Fibroblast of the conjunctiva (primary cell): ENCODE measurements at regions not wholly inside any gene's neighbourhood (a gene's known extent, or its start where the extent isn't known, plus 50 kb on each side); places are given as distances from the start of the nearest gene placed in this dataset.

Experiments used
- DNase-seq: peaks from one replicate; pipeline ENCODE4 v3.0.0-alpha.2; 2010; ENCODE audit warnings: low read depth

DNA sequence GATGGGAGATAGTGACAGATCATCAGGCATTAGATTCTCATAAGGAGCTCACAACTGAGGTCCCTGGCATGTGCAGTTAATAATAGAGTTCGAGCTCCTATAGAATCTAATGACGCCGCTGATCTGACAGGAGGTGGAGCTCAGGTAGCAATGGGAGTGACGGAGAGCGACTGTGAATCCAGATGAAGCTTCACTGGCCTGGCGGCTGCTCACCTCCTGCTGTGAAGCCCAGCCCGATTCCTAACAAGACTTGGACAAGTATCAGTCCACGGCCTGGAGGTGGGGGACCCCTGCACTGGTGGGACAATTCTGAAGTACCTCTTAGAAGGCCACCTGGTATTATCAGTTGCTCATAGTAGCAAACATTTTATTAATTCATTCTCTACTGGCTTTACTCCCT, 377.9 kb upstream of the ITGA1 start:
- no peak for DNase-seq

DNA sequence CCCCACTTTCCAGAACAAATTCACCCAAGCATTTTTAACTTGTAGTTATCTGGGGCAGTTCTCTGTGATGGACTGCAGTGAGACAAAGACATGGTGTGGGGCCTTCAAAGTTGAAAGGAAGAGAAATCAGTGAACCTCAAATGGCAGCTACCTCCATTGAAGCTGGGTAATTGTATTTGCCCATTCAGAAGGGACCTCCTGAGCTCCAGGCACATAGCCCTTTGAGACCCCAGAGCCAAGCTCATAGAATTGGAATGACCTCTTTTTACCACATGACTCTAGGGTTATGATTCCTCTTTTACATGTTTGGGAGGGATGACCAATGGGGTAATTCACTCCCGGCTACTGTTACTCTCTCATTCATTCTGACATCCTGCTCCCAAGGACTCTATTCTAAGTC, 368.4 kb upstream of the ITGA1 start:
- no peak for DNase-seq

DNA sequence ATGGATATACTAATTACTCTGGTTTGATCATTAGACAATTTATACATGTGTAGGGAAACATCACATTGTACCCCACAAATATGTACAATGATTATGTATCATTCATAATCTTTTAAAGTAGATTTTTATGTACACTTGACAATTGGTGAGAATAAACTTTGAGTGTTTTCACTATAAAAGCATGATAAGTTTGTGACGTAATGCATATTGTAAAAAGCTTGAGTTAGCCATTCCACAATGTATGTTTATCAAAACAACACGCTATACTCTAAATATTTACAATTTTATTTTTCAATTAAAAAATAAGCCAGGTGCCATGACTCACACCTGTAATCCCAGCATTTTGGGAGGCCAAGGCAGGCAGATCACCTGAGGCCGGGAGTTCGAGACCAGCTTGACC, 360.1 kb upstream of the ITGA1 start:
- no peak for DNase-seq

DNA sequence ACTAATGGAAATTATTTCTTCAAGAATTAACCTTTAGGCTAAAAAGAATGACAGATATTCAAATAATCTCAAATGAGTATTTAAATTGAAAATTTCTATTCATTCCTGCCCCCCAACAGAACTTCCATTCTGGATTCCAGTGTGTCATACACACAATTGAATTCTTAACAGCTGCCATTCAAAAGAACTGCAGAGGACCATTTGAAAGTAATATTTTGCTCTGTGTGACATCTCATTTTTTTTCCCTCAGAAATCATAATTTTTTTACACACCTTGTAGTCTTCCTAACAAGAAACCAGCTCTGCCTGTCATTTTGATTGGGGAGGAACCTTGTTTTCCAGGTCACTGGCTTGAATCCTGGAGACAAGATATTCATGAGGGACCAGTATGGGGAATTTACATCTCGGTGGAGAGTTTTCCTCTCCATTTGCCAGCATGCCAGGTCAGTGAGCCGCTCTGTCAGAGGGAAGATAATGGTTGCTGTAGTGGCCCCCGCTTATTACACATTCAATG, 358.7 kb upstream of the ITGA1 start:
- DNase-seq = no peak

DNA sequence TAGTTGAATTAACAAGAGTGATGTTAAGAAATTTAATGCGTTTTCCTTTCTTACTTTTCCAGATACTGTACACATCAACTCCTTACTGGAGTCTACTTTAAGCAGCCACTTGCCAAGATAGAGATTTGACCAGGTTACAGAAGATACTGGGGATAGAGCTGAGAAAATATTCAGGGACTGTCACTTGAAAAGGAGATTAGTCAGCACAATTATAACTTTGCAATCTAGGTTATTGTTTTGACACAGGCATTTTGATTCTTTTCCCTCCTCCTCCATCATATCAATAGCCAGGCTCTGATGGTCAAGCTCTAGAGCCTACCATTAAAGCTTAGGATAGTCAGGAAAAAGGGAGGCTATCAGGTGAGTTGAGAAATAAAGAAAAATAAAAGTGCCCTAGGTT, 345.9 kb upstream of the ITGA1 start:
- no peak for DNase-seq

DNA sequence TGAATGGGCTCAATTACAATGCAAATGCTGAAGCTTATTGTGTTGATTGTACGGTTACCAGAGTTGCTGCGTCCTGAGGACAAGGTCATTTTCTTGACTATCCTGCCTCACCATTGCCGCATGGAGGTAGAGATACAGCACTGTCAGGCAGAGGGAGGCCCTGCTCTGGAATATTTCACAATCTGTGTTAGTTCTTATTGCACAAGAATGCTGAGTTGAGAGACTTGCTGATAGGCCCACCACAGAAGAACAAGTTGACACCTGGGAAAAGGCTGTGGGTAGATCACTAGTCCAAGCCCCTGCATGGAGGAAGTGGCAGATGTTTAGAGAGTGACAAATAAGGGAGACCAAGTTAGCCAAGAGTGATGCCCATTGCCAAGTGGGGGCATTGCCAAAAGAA, 344.5 kb upstream of the ITGA1 start:
- DNase-seq = no peak

DNA sequence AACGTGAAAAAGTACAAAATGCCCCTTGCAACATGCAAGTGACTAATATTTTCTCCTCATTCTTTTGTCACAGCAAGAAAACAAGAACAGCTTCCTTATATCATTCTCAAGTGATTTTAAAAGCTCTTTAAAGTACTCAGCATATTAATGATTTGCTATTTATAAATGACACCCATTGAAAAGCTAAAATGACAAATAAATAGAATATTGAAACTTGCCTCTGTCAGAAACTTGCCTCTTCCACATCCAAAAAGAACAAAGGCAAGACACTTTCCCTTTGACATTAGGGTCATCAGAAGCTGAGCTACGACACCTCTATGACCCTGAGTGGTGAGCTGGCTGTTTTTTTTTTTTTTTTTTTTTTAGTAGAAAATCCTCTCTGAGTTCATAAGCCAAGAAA, 339.6 kb upstream of the ITGA1 start:
- no peak for DNase-seq

DNA sequence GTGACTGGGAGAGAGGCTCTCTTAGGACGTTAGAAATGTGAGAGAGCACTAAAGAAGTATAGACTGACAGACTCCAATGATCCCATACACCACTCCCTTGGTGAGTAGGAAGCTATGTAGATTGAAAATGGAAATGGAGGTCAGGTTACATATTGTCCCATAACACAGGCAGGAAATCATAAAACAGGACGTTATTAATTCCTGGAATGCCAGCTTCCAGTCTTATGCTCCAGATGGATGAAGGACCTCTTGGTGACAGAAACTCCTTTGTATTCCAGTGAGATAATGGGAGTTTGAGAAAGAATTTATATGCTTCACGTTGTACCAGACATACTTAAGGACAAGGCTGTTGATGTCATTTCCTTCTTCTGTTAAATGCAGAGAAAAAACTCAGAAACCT, 338.2 kb upstream of the ITGA1 start:
- DNase-seq = no peak

DNA sequence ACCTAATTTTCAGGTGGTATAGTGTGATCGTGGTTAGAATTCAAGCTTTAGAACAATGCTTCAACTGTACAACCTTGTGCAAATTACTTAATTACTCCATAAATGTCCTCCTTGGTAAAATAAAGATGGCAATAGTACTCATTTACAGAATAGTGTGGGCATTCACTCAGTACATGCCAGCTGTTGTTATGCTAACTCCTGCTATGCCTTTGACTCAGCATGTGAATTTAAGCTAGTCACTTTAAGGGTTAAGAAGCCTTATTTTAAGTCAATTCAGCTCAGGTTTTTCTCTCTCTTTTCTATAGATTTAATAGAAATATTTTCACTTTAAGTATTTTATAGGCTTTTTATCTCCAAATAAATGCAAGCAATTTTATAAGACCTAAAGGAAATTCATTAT, 335.6 kb upstream of the ITGA1 start:
- no peak for DNase-seq

DNA sequence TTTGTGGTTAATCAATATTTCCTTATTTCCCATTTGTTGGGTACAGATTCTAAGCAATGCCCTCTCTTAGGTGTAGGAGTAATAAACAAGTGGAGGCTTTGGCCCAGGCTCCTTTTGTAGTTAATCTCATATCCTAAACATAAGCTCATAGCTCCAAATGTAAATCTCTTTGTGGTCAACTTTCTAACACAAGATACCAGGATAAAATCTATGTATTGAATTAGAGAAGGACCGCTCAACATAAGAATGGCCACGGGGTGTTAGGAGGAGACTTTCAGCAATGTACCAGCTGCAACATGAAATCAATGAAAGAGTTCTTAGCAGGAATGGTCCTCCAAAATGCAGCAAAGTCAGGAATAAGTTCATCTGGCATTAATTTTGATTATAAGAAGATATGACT, 334.5 kb upstream of the ITGA1 start:
- no peak for DNase-seq

DNA sequence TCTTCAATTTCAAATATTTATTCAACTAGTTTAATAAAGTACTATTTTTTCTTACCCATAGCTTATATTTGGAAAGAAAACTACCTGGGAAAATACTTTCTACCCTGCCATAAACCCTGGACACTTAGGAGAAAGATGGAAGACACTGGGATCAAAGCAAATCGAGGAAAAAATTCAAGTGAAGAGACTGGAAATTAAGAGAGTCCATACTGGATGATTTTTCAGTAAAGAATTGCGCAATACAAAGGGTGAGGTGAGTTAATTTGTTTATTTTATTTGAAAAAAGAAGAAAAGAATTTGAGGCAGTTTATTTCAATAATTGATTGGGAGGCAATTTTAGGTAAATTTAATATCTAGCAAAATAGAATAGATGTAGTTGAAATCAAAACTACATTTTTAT, 331.8 kb upstream of the ITGA1 start:
- no peak for DNase-seq

DNA sequence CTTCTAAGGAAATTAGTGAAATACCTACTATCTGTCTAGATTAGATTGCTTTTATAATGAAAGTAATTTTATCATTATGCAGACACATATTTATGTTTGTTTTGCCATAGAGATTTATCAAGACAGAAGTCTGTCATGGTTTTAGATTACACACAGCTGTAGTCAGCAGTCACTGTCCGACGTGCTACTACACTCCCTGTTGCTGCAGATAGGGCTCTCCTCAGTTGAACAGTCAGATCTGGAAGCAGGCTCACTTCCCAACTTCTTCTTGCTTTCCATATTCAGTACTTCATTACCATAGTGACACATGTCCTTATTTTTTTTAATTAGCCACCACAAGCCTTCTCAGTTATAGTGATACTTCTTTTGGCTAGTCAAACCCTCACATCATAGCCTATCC, 329.9 kb upstream of the ITGA1 start:
- no peak for DNase-seq

DNA sequence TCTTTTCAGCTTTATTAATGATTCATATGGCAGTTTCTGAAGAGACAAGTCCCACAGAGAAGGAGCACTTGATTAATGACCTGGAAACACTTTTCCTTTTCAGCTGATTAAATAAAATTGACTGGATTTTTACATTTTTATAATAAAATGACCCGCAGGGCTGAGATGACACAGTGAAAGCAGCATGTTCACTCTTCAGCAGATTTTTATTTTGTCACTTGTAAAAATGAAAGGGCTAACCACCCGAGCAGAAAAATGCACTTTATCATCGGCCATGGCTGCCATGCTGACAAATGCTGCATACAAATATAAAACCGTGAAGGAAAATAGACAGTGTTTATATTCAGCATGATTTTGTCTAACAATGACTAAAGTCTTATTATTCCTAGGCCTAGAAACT, 321.6 kb upstream of the ITGA1 start:
- DNase-seq = no peak

DNA sequence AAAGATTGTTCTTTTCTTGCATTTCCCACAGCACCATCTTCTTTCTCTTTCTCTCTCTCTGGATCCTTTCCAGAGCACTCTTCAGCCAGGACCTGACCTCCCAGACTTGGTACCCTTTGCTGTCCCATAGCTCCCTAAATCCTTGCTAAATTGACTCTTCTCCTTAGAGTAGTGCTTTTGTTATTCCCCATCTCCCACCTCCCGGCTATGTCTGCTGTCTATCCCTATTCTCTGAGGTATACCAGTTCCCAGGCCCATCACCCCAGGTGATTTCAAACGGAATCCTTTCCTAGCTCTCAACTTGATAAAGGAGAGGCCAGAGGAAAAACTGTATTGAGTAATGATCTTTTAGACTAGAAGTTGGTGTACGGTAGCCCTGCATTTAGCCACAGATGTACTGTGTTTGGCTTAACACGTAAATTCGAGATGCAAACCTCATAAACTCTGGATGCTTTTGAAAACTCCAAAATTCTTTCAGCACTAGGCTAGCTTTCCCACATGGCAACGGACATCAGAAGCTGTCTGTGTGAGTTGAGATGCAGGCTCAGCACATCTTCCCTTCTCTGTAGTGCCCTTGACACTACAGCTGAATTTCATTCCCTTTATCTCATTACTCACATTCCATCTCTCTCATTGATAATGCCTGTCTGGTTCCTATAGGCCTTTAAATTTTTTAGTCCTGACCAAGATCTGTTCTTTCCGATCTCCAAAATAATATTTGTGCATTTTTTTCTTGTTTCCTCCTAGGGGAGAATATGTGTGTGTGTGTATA, 320.8 kb upstream of the ITGA1 start:
- DNase-seq = no peak

DNA sequence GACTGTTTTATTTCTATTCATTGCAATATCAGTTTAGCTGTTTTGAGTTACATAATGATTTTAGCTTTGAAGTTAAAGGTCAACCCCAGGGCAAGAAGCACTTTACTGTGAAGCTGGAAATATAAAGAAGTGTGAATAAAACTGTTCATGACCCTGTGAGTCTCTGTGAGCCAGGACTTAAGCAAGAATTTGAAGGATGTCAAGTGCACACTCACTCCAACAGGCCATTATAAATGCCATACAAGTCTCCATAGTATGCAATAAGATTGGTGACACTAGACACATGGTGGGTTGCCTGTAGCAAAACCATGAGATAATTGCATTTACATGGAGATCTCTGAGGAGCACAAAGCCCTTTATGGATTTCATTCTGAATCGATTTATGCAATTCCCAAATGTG, 318.7 kb upstream of the ITGA1 start:
- no peak for DNase-seq

DNA sequence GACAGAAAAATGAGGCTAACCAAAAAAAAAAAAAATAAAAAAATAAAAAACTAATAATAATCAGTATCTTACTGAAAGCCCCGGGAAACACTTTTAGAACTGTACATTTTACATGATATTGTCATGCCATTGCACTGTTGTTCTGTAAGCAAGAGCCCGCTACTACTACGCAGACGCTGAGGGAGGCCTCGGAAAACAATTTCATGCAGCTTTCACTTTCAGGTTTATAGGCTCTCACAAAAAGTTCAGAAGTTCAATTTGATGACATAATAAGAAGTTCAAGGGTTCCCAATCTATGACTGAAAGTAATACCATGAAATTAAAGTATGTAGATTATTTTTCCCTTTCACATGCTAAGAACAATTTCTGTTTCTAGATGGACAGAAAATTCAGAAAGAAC, 318.3 kb upstream of the ITGA1 start:
- no peak for DNase-seq

DNA sequence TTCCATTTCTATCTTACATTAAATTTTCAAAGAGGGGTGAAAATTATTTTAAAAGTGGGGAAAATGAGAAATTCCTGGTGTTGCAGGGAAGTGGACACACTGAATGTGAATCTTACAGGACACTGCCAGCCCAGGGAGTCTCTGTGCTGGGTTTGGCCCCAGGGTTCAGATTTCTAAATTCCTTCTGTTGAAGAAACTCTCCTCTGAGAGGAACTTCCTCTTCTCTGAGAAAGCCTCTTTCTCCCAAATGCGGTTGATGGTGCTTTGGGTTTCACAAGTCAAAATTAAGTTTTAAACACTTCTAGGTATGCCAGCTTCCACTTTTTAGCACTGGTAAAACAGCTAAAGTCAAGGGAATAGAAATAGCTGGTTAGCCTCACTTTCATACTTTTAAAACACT, 317.9 kb upstream of the ITGA1 start:
- no peak for DNase-seq

DNA sequence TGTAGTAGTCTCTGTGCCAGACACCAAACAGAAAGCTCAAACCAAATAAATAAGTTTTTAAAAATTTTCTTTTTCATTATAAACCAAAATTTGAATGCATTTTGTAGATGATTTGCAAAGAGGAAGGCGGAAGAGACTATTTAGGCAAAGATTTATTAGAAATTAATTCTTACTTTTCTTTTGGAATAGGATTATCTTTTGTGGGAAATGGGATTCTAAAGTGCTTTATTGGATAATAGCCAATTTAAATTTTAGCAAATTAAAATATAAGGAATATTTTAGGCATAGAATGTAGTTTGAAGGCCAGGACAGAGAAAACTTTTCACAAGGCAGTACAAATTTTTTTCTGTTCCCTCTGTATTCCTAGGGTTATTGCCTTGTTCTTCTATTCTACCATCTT, 311.4 kb upstream of the ITGA1 start:
- DNase-seq = no peak

DNA sequence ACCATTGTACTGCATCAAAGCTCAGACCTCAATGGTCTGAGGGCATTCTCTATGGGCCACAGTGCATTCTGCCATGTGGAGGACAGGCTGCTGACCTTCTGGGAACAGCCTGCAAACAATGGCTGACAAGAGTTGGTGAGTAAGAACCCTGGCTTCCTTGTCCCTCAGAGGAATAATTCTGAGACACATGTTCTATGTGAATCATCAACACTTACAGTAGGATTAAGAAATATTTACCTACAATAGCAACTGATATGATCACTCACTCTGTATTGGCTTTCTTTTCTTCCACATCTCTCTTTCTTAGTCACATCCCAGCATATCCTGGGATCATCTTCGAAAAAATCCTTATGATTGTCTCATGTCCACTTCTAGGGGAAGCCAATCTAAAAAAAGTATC, 306.5 kb upstream of the ITGA1 start:
- DNase-seq = no peak

DNA sequence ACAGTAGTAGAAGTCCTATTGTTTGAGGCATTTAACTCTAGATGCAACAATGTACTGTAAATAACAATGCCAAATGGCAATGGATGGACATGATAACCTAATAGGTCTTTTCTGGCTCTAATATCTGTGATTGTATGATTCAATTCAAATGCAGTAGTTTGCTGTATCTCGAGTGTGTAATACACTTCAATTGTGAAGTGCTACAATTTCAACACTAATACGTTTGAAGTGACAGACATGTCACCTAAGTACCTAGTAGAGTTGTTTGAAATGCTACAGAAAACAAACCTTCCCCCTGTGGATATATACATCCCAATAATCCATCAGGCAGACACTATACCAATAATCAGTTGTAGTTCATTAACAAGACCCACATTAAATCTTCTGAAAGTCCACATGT, 305.9 kb upstream of the ITGA1 start:
- DNase-seq = no peak

DNA sequence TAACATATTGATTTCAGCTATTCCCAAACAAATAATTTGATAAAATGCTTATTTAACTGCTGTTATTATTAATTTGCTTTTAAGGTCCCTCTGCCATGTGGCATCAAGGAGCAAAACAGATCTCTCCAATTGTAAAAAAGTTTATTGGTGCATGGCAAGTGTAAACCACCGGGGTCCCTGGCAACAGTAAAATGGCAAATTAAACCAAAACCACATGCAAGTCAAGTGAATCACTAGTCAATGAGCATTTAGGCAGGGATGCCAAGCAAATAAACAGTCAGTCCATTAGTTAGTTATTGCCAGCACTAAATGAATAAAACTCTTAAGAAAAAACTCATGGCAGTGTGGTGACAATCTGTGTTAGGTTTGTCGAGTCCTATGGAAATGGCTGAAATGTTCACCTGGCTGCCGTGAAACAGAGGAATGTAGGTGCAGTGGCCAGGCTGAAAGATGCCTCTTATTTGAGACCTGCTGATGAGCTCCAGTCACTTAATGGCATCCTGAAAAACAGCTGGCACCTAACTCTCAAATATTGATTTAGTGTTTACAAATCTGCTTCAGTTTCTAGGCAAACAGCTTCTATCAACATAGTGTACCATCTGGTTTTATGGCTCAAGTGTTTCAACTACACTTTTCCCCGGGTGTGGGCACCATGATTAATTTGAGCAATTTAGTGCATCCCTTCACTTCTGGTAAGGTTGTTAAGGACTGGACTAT, 296.5 kb upstream of the ITGA1 start:
- DNase-seq = no peak

DNA sequence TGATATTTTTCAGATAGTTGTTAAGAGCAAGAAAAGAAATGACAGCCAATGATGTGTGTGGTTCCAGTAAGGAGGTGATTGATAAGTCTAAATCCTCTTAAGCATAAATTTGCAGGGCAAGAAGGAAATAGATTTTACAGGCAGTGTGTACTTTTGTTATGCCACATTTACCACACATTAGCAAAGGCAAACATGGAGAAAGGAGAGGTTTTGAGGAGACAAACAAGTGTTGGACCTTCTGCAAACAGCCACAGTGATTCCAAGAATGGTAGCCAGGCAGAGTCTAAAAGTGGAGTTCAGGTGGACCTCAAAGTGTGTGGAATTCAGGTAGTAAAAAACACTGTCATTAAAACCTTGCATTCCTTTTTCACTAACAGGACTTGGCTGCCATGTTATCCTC, 295.9 kb upstream of the ITGA1 start:
- no peak for DNase-seq

DNA sequence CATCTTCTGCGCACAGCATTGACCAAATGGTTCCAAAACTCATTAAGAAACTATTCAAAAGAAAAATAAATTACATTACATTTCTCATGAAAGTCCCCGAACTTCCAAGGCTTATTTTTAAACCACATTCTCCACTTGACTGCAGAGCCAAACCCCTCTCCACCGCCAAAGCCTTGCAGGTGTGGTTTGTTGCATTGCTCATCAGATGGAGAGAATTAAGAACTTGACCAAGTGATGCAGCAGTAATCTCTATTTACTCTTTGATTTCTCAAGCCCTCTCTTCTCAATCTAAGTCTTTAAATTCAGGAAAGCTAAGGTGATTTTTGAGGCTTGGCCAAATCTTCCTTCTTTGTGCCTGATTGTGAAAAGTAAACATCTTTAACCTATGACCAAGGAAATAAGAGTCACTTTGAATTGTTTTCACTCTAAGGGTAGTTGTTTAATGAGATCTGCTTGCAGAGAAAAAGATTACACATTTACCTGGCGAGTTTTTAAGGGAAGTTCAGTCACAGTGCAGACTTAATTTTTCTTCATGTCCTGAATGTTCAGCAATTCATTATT, 290.5 kb upstream of the ITGA1 start:
- no peak for DNase-seq

DNA sequence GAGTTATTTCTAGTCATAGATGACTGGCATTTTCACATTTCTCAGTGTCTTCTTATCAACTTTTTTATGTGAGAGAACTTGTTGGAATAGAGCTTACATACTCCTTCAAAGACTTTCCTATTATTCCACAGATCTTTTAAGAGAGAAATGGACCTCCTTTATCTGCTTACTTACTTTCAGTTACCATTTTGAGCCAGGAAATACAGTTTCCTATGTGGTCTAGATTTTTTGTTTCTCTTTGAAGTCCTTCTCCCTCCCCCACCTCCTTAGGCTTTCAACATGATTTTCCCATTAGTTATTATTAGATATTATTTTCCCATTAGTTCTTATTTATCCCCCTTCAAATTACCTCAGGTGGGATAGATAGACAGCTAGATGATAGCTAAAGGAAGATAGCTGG, 289.1 kb upstream of the ITGA1 start:
- DNase-seq = no peak
